Esophagus muscularis mucosa (tissue), 3 donors: ENCODE measurements at regions not wholly inside any gene's neighbourhood (a gene's known extent, or its start where the extent isn't known, plus 50 kb on each side); places are given as distances from the start of the nearest gene placed in this dataset.

Source experiments
- POLR2AphosphoS5 ChIP-seq, 2 donors: sonication (generic); formaldehyde crosslinking; IDR thresholded peaks; one replicate each; pipeline ENCODE4 v1.6.1; 2017; ENCODE audit warnings: antibody characterized with exemption in 2 of 2
- TF ChIP-seq, protein P1 (sequence below), 3 experiments: fragments of 200-600 bp in 2 of 3; fragments of 450-650 bp in 1 of 3; sonication (generic) in 2 of 3; IDR thresholded peaks; one replicate each; pipeline ENCODE4 v1.5.1; 2017 to 2019; ENCODE audit warnings: antibody characterized with exemption in 3 of 3, mild to moderate bottlenecking in 2 of 3, moderate library complexity in 1 of 3

- TF ChIP-seq, protein P1, sequence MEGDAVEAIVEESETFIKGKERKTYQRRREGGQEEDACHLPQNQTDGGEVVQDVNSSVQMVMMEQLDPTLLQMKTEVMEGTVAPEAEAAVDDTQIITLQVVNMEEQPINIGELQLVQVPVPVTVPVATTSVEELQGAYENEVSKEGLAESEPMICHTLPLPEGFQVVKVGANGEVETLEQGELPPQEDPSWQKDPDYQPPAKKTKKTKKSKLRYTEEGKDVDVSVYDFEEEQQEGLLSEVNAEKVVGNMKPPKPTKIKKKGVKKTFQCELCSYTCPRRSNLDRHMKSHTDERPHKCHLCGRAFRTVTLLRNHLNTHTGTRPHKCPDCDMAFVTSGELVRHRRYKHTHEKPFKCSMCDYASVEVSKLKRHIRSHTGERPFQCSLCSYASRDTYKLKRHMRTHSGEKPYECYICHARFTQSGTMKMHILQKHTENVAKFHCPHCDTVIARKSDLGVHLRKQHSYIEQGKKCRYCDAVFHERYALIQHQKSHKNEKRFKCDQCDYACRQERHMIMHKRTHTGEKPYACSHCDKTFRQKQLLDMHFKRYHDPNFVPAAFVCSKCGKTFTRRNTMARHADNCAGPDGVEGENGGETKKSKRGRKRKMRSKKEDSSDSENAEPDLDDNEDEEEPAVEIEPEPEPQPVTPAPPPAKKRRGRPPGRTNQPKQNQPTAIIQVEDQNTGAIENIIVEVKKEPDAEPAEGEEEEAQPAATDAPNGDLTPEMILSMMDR (IDR thresholded peaks at IDR 0.05) = peak; percentile 58 to 72 (median 64)
- TF ChIP-seq POLR2AphosphoS5 (IDR thresholded peaks at IDR 0.05) = no peak
Measured at GRCh38 chr18:32549248-32550110, 78.8 kb upstream of the GAREM1 start.
